Erythroblast (primary cell): ENCODE measurements at regions not wholly inside any gene's neighbourhood (a gene's known extent, or its start where the extent isn't known, plus 50 kb on each side); places are given as distances from the start of the nearest gene placed in this dataset.

Experiments
- GATA1 ChIP-seq: IDR thresholded peaks from 2 replicates; pipeline ENCODE4 v1.6.1; 2011; ENCODE audit warnings: low read depth, mild to moderate bottlenecking, control low read depth, low read length, moderate library complexity
- POLR2A ChIP-seq: IDR thresholded peaks from 2 replicates; pipeline ENCODE4 v1.6.1; 2011; ENCODE audit warnings: mild to moderate bottlenecking, low read length

GRCh38 chr15:38197553-38197952, 55.1 kb upstream of the SPRED1 start:
- TF ChIP-seq POLR2A, result no peak
- TF ChIP-seq GATA1, result no peak
